Mesenchymal stem cell (in vitro differentiated cells and primary cell): ENCODE measurements at regions not wholly inside any gene's neighbourhood (a gene's known extent, or its start where the extent isn't known, plus 50 kb on each side); places are given as distances from the start of the nearest gene placed in this dataset.

Experiments used
- DNase-seq: peaks from one replicate; pipeline ENCODE4 v3.0.0-alpha.2; 2013
- H2AFZ ChIP-seq: one replicate; pipeline ENCODE4 v1.6.1; 2013; ENCODE audit warnings: low read depth, mild to moderate bottlenecking, control low read depth, inconsistent platforms, low read length, moderate library complexity
- H2AK5ac ChIP-seq: 2 replicates; pipeline ENCODE4 v1.6.1; 2013; ENCODE audit warnings: low read length, moderate library complexity, mild to moderate bottlenecking, inconsistent platforms; ENCODE audit not compliant: severe bottlenecking
- H2BK120ac ChIP-seq: one replicate; pipeline ENCODE4 v1.6.1; 2013; ENCODE audit warnings: low read depth, mild to moderate bottlenecking, inconsistent platforms, low read length, moderate library complexity
- H2BK12ac ChIP-seq, 2 experiments: one replicate each; pipeline ENCODE4 v1.6.1; 2013; ENCODE audit warnings: inconsistent platforms in 2 of 2, low read length in 2 of 2, mild to moderate bottlenecking in 2 of 2, moderate library complexity in 2 of 2, control low read depth in 1 of 2
- H2BK15ac ChIP-seq: one replicate; pipeline ENCODE4 v1.6.1; 2013; ENCODE audit warnings: mild to moderate bottlenecking, low read depth, inconsistent platforms; ENCODE audit not compliant: poor library complexity, severe bottlenecking
- H2BK5ac ChIP-seq: 2 replicates; pipeline ENCODE4 v1.6.1; 2013; ENCODE audit warnings: low read depth, mild to moderate bottlenecking, low read length, control low read depth, inconsistent platforms; ENCODE audit not compliant: poor library complexity, severe bottlenecking
- H3K14ac ChIP-seq, 2 experiments: one replicate each; pipeline ENCODE4 v1.6.1; 2013; ENCODE audit warnings: inconsistent platforms in 2 of 2, low read length in 2 of 2, control low read depth in 1 of 2, mild to moderate bottlenecking in 1 of 2, moderate library complexity in 1 of 2
- H3K18ac ChIP-seq, 2 experiments: one replicate each; pipeline ENCODE4 v1.6.1; 2013; ENCODE audit warnings: inconsistent platforms in 2 of 2, low read length in 2 of 2, control low read depth in 1 of 2, low read depth in 1 of 2, mild to moderate bottlenecking in 1 of 2
- H3K23ac ChIP-seq, 2 experiments: one replicate each; pipeline ENCODE4 v1.6.1; 2013; ENCODE audit warnings: inconsistent platforms in 2 of 2, low read length in 2 of 2, mild to moderate bottlenecking in 2 of 2, moderate library complexity in 2 of 2, control low read depth in 1 of 2
- H3K27ac ChIP-seq: 2 replicates; pipeline ENCODE4 v1.5.1; 2013; ENCODE audit warnings: mild to moderate bottlenecking, moderate library complexity, low read length, control low read depth, inconsistent platforms; ENCODE audit not compliant: poor library complexity, severe bottlenecking
- H3K27me3 ChIP-seq, 2 experiments: 2 replicates each; pipeline versions ENCODE4 v1.6.1 to v1.7.0; 2013; ENCODE audit warnings: low read length in 2 of 2, mild to moderate bottlenecking in 2 of 2, moderate library complexity in 2 of 2, control low read depth in 1 of 2, inconsistent platforms in 1 of 2; ENCODE audit not compliant: control insufficient read depth in 1 of 2, insufficient read depth in 1 of 2
- H3K36me3 ChIP-seq, 2 experiments: 2 replicates each; pipeline versions ENCODE4 v1.6.1 to v1.7.0; 2013; ENCODE audit warnings: low read length in 2 of 2, control low read depth in 1 of 2, inconsistent platforms in 1 of 2, low read depth in 1 of 2, mild to moderate bottlenecking in 1 of 2; ENCODE audit not compliant: insufficient read depth in 2 of 2, control insufficient read depth in 1 of 2
- H3K4ac ChIP-seq, 2 experiments: one replicate each; pipeline ENCODE4 v1.6.1; 2013; ENCODE audit warnings: inconsistent platforms in 2 of 2, low read length in 2 of 2, mild to moderate bottlenecking in 2 of 2, moderate library complexity in 2 of 2, control low read depth in 1 of 2, low read depth in 1 of 2
- H3K4me1 ChIP-seq: 2 replicates; pipeline ENCODE4 v1.6.1; 2013; ENCODE audit warnings: low read depth, low read length, control low read depth; ENCODE audit not compliant: control insufficient read depth, insufficient read depth
- H3K4me2 ChIP-seq: 2 replicates; pipeline ENCODE4 v1.6.1; 2013; ENCODE audit warnings: low read length, mild to moderate bottlenecking, inconsistent platforms; ENCODE audit not compliant: poor library complexity, severe bottlenecking
- H3K4me3 ChIP-seq, 2 experiments: 2 replicates each; pipeline versions ENCODE4 v1.5.1 to v1.7.0; 2013; ENCODE audit warnings: low read length in 2 of 2, mild to moderate bottlenecking in 2 of 2, control low read depth in 1 of 2, low read depth in 1 of 2; ENCODE audit not compliant: insufficient read depth in 1 of 2
- H3K79me1 ChIP-seq: replicated peaks from 2 replicates; pipeline ENCODE4 v1.6.1; 2013; ENCODE audit warnings: mild to moderate bottlenecking, control low read depth, low read length, inconsistent platforms; ENCODE audit not compliant: poor library complexity, severe bottlenecking
- H3K9ac ChIP-seq: 2 replicates; pipeline ENCODE4 v1.7.0; 2013; ENCODE audit warnings: mild to moderate bottlenecking, low read length, moderate library complexity
- H3K9me3 ChIP-seq: 2 replicates; pipeline ENCODE4 v1.7.0; 2013; ENCODE audit warnings: mild to moderate bottlenecking, low read length; ENCODE audit not compliant: control insufficient read depth
- H4K8ac ChIP-seq: one replicate; pipeline ENCODE4 v1.6.1; 2013; ENCODE audit warnings: inconsistent platforms, mild to moderate bottlenecking, low read length, moderate library complexity
- H4K91ac ChIP-seq: one replicate; pipeline ENCODE4 v1.6.1; 2013; ENCODE audit warnings: mild to moderate bottlenecking, low read length, inconsistent platforms
- WGBS: methylation state at CpG from one replicate; pipeline ENCODE4 v1.1.7; 2013; ENCODE audit warnings: mixed read lengths; 5-methylcytosine and 5-hydroxymethylcytosine counted together

- no peak overlapping the region for H2BK5ac ChIP-seq
Observed at GRCh38 chr2:185934232-185934631, 195.6 kb downstream of the FSIP2 start.

GRCh38 chr2:185939858-185940257 lies 201.3 kb downstream of the FSIP2 start:
- no peak overlapping the region for H3K14ac ChIP-seq
- no peak overlapping the region for H4K8ac ChIP-seq
- H3K18ac ChIP-seq, result no peak overlapping the region
- H2AK5ac ChIP-seq, result no peak overlapping the region
- H2BK5ac ChIP-seq, result no peak overlapping the region
- no peak overlapping the region for H3K9ac ChIP-seq
- H3K4me2 ChIP-seq, result no peak overlapping the region
- H3K4me3 ChIP-seq, result no peak overlapping the region
- H4K91ac ChIP-seq, result no peak overlapping the region
- H2BK15ac ChIP-seq, result no peak overlapping the region
- no peak overlapping the region for H2AFZ ChIP-seq
- no peak overlapping the region for H2BK120ac ChIP-seq
- no peak overlapping the region for H3K27ac ChIP-seq
- no peaks in the 10 kb centered on the region for H3K79me1 ChIP-seq
- DNase-seq, result no peak
- no peaks in the 10 kb centered on the region for H3K27me3 ChIP-seq
- peaks cover 67% of the 10 kb centered on the region for H3K9me3 ChIP-seq
- no peak overlapping the region for H3K23ac ChIP-seq
- H2BK12ac ChIP-seq, result no peak overlapping the region
- H3K4me1 ChIP-seq, result no peaks in the 10 kb centered on the region
- no peaks in the 10 kb centered on the region for H3K36me3 ChIP-seq
- H3K4ac ChIP-seq, result no peak overlapping the region

More at GRCh38 chr2:185934232-185934631, 195.6 kb downstream of the FSIP2 start:
- Histone ChIP-seq H3K4me3 (no peak overlapping the region), H3K23ac (no peak overlapping the region), H4K8ac (no peak overlapping the region), H3K18ac (no peak overlapping the region), H3K36me3 (no peaks in the 10 kb centered on the region), H3K27me3 (no peaks in the 10 kb centered on the region), H3K79me1 (no peaks in the 10 kb centered on the region), H3K27ac (no peak overlapping the region), H3K14ac (no peak overlapping the region), H3K9me3 (peaks cover 42% of the 10 kb centered on the region), H2AK5ac (no peak overlapping the region), H2AFZ (no peak overlapping the region), H2BK15ac (no peak overlapping the region), H3K4me2 (no peak overlapping the region), H3K4me1 (no peaks in the 10 kb centered on the region), H2BK12ac (no peak overlapping the region), H2BK120ac (no peak overlapping the region), H3K9ac (no peak overlapping the region), H3K4ac (no peak overlapping the region), H4K91ac (no peak overlapping the region)
- WGBS, result 82% methylated on average over 2 of the region's 2 CpGs
- DNase-seq, result no peak

GRCh38 chr2:185942855-185943254 lies 204.3 kb downstream of the FSIP2 start:
- Histone ChIP-seq H4K91ac (no peak overlapping the region), H2BK5ac (no peak overlapping the region), H3K4me1 (no peaks in the 10 kb centered on the region), H4K8ac (no peak overlapping the region), H2BK12ac (no peak overlapping the region), H3K18ac (no peak overlapping the region), H3K4me3 (no peak overlapping the region), H3K9ac (no peak overlapping the region), H3K4ac (no peak overlapping the region), H3K79me1 (no peaks in the 10 kb centered on the region), H2BK15ac (no peak overlapping the region), H3K23ac (no peak overlapping the region), H3K27ac (no peak overlapping the region), H3K9me3 (peaks cover 65% of the 10 kb centered on the region), H2AK5ac (no peak overlapping the region), H2AFZ (no peak overlapping the region), H3K27me3 (no peaks in the 10 kb centered on the region), H3K36me3 (no peaks in the 10 kb centered on the region), H3K4me2 (no peak overlapping the region), H3K14ac (no peak overlapping the region), H2BK120ac (no peak overlapping the region)
- WGBS, result 65% methylated on average over 1 of the region's 4 CpGs
- DNase-seq, result no peak

GRCh38 chr2:185947722-185948121 lies 209.1 kb downstream of the FSIP2 start:
- Histone ChIP-seq H3K23ac (no peak overlapping the region), H3K9me3 (peaks cover 49% of the 10 kb centered on the region), H3K79me1 (no peaks in the 10 kb centered on the region), H3K9ac (no peak overlapping the region), H3K4me1 (no peaks in the 10 kb centered on the region), H3K18ac (no peak overlapping the region), H3K4ac (no peak overlapping the region), H2BK15ac (no peak overlapping the region), H2BK5ac (no peak overlapping the region), H3K27me3 (no peaks in the 10 kb centered on the region), H3K27ac (no peak overlapping the region), H2AK5ac (no peak overlapping the region), H4K91ac (no peak overlapping the region), H4K8ac (no peak overlapping the region), H2BK12ac (no peak overlapping the region), H2AFZ (no peak overlapping the region), H3K14ac (no peak overlapping the region), H3K4me3 (no peak overlapping the region), H2BK120ac (no peak overlapping the region), H3K4me2 (no peak overlapping the region), H3K36me3 (no peaks in the 10 kb centered on the region)
- 80% methylated on average over 1 of the region's 2 CpGs for WGBS
- no peak for DNase-seq
